Lower leg skin (tissue), 4 donors: ENCODE measurements at regions not wholly inside any gene's neighbourhood (a gene's known extent, or its start where the extent isn't known, plus 50 kb on each side); places are given as distances from the start of the nearest gene placed in this dataset.

ENCODE experiments used
- DNase-seq, 2 donors: peaks; one replicate each; pipeline ENCODE4 v3.0.0-alpha.2; 2019; ENCODE audit warnings: low spot score in 2 of 2
- H3K4me3 ChIP-seq: fragments of 200-600 bp; sonication (generic); 2 replicates; pipeline ENCODE4 v1.5.1; 2017; ENCODE audit warnings: mild to moderate bottlenecking, low read depth; ENCODE audit not compliant: poor library complexity, severe bottlenecking
- POLR2A ChIP-seq, 2 donors: fragments of 450-650 bp; IDR thresholded peaks; one replicate each; pipeline ENCODE4 v1.6.1; 2016 to 2017; ENCODE audit warnings: antibody characterized with exemption in 2 of 2, mild to moderate bottlenecking in 1 of 2, moderate library complexity in 1 of 2
- WGBS, 2 donors: methylation state at CpG; one replicate each; pipeline ENCODE4 v1.1.5; 2018; 5-methylcytosine and 5-hydroxymethylcytosine counted together
- intact Hi-C: fragments of 100-400 bp; cut with DNase I; formaldehyde crosslinking; loops from one replicate; pipeline ENCODE4 v1.15.0; 2023; ENCODE audit warnings: low total_unique reads
- TF ChIP-seq, protein P1 (sequence below), 3 donors: fragments of 450-650 bp; IDR thresholded peaks; one replicate each; pipeline ENCODE4 v1.5.1; 2016; ENCODE audit warnings: antibody characterized with exemption in 3 of 3, mild to moderate bottlenecking in 3 of 3, moderate library complexity in 2 of 3

- no peak for DNase-seq
- WGBS, 2 donors = 41 to 50% methylated on average over 6 of the region's 6 CpGs
- TF ChIP-seq, protein P1, sequence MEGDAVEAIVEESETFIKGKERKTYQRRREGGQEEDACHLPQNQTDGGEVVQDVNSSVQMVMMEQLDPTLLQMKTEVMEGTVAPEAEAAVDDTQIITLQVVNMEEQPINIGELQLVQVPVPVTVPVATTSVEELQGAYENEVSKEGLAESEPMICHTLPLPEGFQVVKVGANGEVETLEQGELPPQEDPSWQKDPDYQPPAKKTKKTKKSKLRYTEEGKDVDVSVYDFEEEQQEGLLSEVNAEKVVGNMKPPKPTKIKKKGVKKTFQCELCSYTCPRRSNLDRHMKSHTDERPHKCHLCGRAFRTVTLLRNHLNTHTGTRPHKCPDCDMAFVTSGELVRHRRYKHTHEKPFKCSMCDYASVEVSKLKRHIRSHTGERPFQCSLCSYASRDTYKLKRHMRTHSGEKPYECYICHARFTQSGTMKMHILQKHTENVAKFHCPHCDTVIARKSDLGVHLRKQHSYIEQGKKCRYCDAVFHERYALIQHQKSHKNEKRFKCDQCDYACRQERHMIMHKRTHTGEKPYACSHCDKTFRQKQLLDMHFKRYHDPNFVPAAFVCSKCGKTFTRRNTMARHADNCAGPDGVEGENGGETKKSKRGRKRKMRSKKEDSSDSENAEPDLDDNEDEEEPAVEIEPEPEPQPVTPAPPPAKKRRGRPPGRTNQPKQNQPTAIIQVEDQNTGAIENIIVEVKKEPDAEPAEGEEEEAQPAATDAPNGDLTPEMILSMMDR (IDR thresholded peaks at IDR 0.05) = no peak
- no peak for TF ChIP-seq POLR2A (IDR thresholded peaks at IDR 0.05)
- intact Hi-C loops = no loop called here
- H3K4me3 ChIP-seq = no peak overlapping the region
These were observed 939.4 kb downstream of the MCTP2 start for GRCh38 chr15:95170561-95171380.

DNA sequence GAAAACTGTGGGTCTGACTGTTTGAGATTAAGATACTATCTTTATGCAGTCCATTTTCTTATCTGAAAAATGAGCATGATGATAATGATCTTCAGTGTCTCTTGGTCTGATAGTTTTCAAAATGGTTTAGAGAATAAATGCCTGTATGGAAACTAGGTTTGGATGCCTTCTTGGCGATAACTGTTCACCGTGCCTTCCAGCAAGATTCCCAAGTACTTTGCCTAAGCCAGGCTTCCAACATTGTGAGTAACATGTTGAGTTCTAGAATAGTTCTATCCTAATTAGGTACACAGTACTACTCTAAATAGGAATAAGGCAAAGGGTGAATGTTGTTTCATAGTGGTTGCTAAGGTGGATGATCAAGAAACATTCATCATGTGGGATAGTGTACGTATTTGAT lies 940.2 kb downstream of the MCTP2 start:
- TF ChIP-seq, protein P1 (IDR thresholded peaks at IDR 0.05) = no peak
- TF ChIP-seq POLR2A (IDR thresholded peaks at IDR 0.05) = no peak
- WGBS, 2 donors = 83 to 87% methylated on average over 3 of the region's 3 CpGs
- DNase-seq = no peak
- intact Hi-C loops = no loop called here
- H3K4me3 ChIP-seq = no peak overlapping the region

DNA sequence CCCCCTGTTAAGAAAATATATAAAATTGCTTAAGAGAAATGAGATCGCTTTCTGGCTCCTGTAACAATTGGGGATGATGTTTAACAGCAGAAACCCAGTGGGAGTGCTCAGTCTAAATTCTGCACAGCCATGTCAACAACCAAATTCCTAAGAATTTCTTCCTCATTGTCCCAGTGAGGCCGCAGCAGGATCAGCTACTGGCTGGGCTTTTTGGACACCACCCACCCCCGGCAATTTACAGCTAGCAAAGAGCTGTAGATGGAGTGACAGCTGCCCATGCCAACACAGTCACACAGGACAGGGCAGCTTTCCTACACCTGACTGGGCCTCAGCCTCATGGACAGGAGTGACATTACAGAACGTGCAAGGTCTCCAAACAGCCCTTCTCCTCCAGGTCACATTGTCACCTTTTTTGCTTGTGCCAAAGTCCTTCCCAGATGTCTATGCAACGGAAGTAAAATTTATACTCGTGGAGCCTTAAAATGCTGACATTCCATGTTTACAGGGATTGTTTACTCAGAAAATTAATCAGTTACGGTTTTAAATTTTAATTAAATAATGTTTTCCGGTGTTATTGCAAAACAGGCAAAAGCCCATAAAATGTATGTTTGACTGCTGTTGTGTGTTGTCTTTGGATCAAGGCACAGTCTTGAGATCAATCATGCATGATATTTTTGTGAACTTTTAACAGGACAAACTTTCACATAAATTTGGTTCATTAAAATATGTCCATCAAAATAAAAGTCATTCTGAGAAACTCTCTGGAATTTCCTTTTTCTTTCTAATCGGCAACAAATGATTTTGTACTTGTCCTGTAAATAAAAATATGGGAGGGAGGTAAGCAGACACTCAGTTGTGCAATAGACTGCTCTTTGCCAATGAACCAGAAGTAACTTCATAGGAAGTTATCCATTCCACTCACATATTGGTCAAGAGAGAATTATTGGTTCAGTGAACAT lies 943.2 kb downstream of the MCTP2 start:
- intact Hi-C loops = no loop called here
- peak; percentile 55 to 88 for DNase-seq
- no peak overlapping the region for H3K4me3 ChIP-seq
- TF ChIP-seq, protein P1 (IDR thresholded peaks at IDR 0.05) = no peak
- no peak for TF ChIP-seq POLR2A (IDR thresholded peaks at IDR 0.05)
- 56 to 61% methylated on average over 9 of the region's 9 CpGs for WGBS, 2 donors

DNA sequence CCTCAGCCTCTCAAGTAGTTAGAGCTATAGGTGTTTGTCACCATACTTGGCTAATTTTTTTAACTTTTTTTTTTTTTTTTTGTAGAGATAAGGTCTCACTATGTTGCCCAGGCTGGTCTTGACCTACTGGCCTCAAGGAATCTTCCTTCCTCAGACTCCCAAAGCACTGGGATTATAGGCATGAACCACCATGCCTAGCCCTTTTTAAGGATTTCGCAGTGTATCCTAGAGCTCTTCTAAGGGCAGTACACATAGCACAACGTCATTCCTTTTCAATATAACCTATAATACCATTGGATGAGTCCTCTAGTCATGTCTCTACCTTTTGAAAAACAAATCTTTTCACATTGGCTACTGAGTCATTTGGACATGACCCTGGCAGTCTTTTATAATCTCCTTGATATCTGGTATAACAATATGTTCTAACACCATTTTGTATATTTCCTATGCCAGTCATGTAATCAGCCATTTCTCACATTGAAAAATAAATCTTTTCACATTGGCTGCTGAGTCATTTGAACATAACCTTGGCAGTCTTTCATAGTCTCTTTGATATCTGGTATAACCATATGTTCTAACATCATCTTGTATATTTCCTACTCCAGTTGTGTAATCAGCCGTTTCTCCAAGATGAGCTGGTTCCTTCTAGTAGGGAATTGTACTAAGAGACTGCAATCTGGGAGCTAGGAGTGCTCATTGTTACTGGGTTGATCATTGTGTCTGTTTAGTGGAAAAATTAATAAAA lies 944.7 kb downstream of the MCTP2 start:
- WGBS, 2 donors = 63 to 72% methylated on average over 3 of the region's 3 CpGs
- intact Hi-C loops = no loop called here
- no peak for DNase-seq
- TF ChIP-seq, protein P1 (IDR thresholded peaks at IDR 0.05) = no peak
- TF ChIP-seq POLR2A (IDR thresholded peaks at IDR 0.05) = no peak
- H3K4me3 ChIP-seq = no peak overlapping the region

DNA sequence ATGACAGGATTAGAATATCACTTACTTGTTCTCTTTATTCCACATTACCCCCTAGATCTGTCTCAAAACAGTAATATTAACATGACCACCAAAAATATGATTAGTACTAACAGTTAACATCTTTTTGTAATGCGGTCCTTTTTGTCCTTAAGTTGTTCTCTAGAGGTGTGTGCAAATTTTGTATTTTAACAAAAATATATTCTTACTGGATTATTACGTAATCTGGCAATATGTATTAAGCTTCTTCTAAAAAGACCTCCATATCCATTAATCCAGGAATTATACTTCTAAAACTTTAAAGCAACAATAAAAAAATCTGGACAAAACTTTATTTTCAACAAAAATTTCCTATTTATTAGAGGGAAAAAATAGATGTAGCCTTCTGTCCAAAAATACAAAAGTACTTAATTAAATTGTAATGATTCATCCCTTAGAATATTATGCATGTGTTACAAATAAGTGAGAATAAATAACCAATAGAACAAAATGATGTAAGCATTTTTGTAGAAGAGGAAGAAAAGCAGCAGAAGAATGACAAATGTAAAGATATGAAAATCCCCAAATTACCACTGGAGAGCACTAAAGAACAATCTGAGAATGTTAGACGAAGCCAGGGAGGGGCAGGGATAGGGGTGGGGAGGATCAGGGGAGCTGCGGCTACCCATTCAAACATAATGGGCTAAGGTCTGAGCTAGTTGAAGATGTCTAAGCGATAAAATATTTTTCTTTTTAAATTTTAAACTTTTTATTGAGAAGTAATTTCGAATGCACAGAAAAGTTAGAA lies 945.6 kb downstream of the MCTP2 start:
- no peak for DNase-seq
- intact Hi-C loops = no loop called here
- 78% methylated on average over 6 of the region's 6 CpGs for WGBS, 2 donors
- TF ChIP-seq, protein P1 (IDR thresholded peaks at IDR 0.05) = no peak
- TF ChIP-seq POLR2A (IDR thresholded peaks at IDR 0.05) = no peak
- no peak overlapping the region for H3K4me3 ChIP-seq
